HEK293 (cell line): ENCODE measurements at regions not wholly inside any gene's neighbourhood (a gene's known extent, or its start where the extent isn't known, plus 50 kb on each side); places are given as distances from the start of the nearest gene placed in this dataset.

Experiments
- CTCF ChIA-PET: fragments of 350-600 bp; formaldehyde crosslinking; extraction: SDS; loops from one replicate; lab custom pipeline; 2021; ENCODE audit warnings: antibody characterized with exemption; lab: Yijun Ruan, JAX
- POLR2A ChIA-PET: fragments of 300-600 bp; formaldehyde crosslinking; extraction: SDS; loops from one replicate; lab custom pipeline; 2020; ENCODE audit warnings: antibody characterized with exemption, inconsistent platforms; lab: Yijun Ruan, JAX
- H3K27ac ChIP-seq: fragments of 200-500 bp; sonication (Bioruptor generic); 2 replicates; pipeline ENCODE4 v1.5.1; 2014; ENCODE audit warnings: low read depth, low read length, control low read depth, inconsistent platforms; ENCODE audit errors: extremely low read depth
- H3K36me3 ChIP-seq, 2 experiments: fragments of 200-500 bp in 1 of 2; sonication (Bioruptor generic) in 1 of 2; 1 replicate in 1 of 2; 2 replicates in 1 of 2; pipeline ENCODE4 v1.5.1; 2014 to 2017; ENCODE audit warnings: inconsistent platforms in 2 of 2, low read length in 2 of 2; ENCODE audit not compliant: control insufficient read depth in 2 of 2, insufficient read depth in 1 of 2
- H3K4me1 ChIP-seq: fragments of 200-500 bp; sonication (Bioruptor generic); 2 replicates; pipeline ENCODE4 v1.5.1; 2014; ENCODE audit warnings: mild to moderate bottlenecking, low read length, inconsistent platforms; ENCODE audit not compliant: control insufficient read depth, insufficient read depth
- H3K4me3 ChIP-seq: 2 replicates; pipeline ENCODE4 v1.5.1; 2011; ENCODE audit warnings: low read depth, mild to moderate bottlenecking, control low read depth, low read length, moderate library complexity
- H3K9me3 ChIP-seq: fragments of 200-500 bp; sonication (Bioruptor generic); 2 replicates; pipeline ENCODE4 v1.5.1; 2014; ENCODE audit warnings: low read depth, low read length, inconsistent platforms; ENCODE audit not compliant: control insufficient read depth, insufficient read depth
- BCL11B ChIP-seq: fragments of 450-650 bp; formaldehyde crosslinking; IDR thresholded peaks from 2 replicates; pipeline ENCODE4 v1.5.1; 2016; ENCODE audit warnings: low read depth, missing biosample characterization, missing genetic modification characterization
- GLIS1 ChIP-seq: fragments of 450-650 bp; formaldehyde crosslinking; IDR thresholded peaks from 2 replicates; pipeline ENCODE4 v1.5.1; 2016; ENCODE audit warnings: missing biosample characterization, missing genetic modification characterization
- MEIS1 ChIP-seq: sonication (generic); formaldehyde crosslinking; IDR thresholded peaks from 2 replicates; pipeline ENCODE4 v1.8.1; 2022; ENCODE audit warnings: missing genetic modification reagents, mild to moderate bottlenecking, borderline replicate concordance
- OSR2 ChIP-seq: fragments of 450-650 bp; formaldehyde crosslinking; IDR thresholded peaks from 2 replicates; pipeline ENCODE4 v1.5.1; 2016; ENCODE audit warnings: missing biosample characterization, missing genetic modification characterization
- WT1 ChIP-seq: fragments of 450-650 bp; formaldehyde crosslinking; IDR thresholded peaks from 2 replicates; pipeline ENCODE4 v1.5.1; 2016; ENCODE audit warnings: missing biosample characterization, missing genetic modification characterization
- ZFP41 ChIP-seq: fragments of 450-650 bp; formaldehyde crosslinking; IDR thresholded peaks from 2 replicates; pipeline ENCODE4 v1.5.1; 2016; ENCODE audit warnings: missing biosample characterization, missing genetic modification characterization, borderline replicate concordance
- ZNF112 ChIP-seq: fragments of 450-650 bp; formaldehyde crosslinking; IDR thresholded peaks from 2 replicates; pipeline ENCODE4 v1.5.0; 2017; ENCODE audit warnings: missing biosample characterization, missing genetic modification characterization
- ZNF16 ChIP-seq: fragments of 450-650 bp; formaldehyde crosslinking; IDR thresholded peaks from 2 replicates; pipeline ENCODE4 v1.5.1; 2016; ENCODE audit warnings: low read depth, missing biosample characterization, missing genetic modification characterization
- ZNF19 ChIP-seq: fragments of 450-650 bp; formaldehyde crosslinking; IDR thresholded peaks from 2 replicates; pipeline ENCODE4; 2016; ENCODE audit warnings: missing biosample characterization, missing genetic modification characterization, low read depth
- ZNF266 ChIP-seq: fragments of 450-650 bp; formaldehyde crosslinking; IDR thresholded peaks from 2 replicates; pipeline ENCODE4 v1.5.1; 2016; ENCODE audit warnings: missing biosample characterization, missing genetic modification characterization, low read depth
- ZNF571 ChIP-seq: fragments of 450-650 bp; formaldehyde crosslinking; IDR thresholded peaks from 2 replicates; pipeline ENCODE4 v1.5.0; 2017; ENCODE audit warnings: missing biosample characterization, missing genetic modification characterization
- TF ChIP-seq, protein P1 (sequence below): fragments of 450-650 bp; formaldehyde crosslinking; IDR thresholded peaks from 2 replicates; pipeline ENCODE4 v1.5.1; 2016; ENCODE audit warnings: missing biosample characterization, missing genetic modification characterization, borderline replicate concordance
- TF ChIP-seq, protein P2 (sequence below): fragments of 450-650 bp; formaldehyde crosslinking; IDR thresholded peaks from 2 replicates; pipeline ENCODE4 v1.5.1; 2017; ENCODE audit warnings: missing biosample characterization, missing genetic modification characterization
- TF ChIP-seq, protein P3 (sequence below): fragments of 450-650 bp; formaldehyde crosslinking; IDR thresholded peaks from 2 replicates; pipeline ENCODE4 v1.5.1; 2016; ENCODE audit warnings: missing biosample characterization, missing genetic modification characterization, borderline replicate concordance
- TF ChIP-seq, protein P4 (sequence below): fragments of 450-650 bp; formaldehyde crosslinking; IDR thresholded peaks from 2 replicates; pipeline ENCODE4 v1.5.1; 2017; ENCODE audit warnings: missing biosample characterization, missing genetic modification characterization
- TF ChIP-seq, protein P5 (sequence below): fragments of 450-650 bp; formaldehyde crosslinking; IDR thresholded peaks from 2 replicates; pipeline ENCODE4 v1.5.1; 2016; ENCODE audit warnings: missing biosample characterization, missing genetic modification characterization

DNA sequence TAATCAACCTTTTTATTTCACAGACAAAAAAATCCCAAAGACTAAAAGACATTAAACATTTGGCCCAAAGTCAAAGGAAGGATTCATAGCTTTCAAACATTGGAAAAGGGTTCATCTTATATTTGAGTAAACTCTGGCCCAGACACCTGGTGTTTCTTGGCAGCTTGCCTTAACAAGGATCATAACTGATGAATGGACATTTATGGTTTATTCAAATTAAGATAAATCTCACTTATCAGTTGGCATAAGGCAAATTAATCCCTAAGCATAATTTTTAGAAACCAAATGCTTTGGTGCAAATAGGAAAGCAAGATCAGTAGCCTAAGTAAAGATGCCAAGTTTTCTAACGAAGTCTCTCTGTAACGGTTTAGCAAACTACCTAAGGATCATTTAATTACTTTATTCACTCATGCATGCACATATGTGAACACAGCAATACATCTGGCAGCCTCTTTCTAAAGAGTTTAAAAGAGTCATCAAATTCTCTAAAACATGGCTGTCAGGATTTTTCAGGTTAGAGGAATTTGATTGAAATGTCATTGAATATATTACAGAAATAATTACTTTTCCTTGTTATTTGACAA is 323.4 kb upstream of the RBMS1 start (continued):
- TF ChIP-seq, protein P1, sequence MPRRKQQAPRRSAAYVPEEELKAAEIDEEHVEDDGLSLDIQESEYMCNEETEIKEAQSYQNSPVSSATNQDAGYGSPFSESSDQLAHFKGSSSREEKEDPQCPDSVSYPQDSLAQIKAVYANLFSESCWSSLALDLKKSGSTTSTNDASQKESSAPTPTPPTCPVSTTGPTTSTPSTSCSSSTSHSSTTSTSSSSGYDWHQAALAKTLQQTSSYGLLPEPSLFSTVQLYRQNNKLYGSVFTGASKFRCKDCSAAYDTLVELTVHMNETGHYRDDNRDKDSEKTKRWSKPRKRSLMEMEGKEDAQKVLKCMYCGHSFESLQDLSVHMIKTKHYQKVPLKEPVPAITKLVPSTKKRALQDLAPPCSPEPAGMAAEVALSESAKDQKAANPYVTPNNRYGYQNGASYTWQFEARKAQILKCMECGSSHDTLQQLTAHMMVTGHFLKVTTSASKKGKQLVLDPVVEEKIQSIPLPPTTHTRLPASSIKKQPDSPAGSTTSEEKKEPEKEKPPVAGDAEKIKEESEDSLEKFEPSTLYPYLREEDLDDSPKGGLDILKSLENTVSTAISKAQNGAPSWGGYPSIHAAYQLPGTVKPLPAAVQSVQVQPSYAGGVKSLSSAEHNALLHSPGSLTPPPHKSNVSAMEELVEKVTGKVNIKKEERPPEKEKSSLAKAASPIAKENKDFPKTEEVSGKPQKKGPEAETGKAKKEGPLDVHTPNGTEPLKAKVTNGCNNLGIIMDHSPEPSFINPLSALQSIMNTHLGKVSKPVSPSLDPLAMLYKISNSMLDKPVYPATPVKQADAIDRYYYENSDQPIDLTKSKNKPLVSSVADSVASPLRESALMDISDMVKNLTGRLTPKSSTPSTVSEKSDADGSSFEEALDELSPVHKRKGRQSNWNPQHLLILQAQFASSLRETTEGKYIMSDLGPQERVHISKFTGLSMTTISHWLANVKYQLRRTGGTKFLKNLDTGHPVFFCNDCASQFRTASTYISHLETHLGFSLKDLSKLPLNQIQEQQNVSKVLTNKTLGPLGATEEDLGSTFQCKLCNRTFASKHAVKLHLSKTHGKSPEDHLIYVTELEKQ, result no peak
- TF ChIP-seq ZNF571 (tag by site-specific recombination), result no peak
- TF ChIP-seq, protein P2, sequence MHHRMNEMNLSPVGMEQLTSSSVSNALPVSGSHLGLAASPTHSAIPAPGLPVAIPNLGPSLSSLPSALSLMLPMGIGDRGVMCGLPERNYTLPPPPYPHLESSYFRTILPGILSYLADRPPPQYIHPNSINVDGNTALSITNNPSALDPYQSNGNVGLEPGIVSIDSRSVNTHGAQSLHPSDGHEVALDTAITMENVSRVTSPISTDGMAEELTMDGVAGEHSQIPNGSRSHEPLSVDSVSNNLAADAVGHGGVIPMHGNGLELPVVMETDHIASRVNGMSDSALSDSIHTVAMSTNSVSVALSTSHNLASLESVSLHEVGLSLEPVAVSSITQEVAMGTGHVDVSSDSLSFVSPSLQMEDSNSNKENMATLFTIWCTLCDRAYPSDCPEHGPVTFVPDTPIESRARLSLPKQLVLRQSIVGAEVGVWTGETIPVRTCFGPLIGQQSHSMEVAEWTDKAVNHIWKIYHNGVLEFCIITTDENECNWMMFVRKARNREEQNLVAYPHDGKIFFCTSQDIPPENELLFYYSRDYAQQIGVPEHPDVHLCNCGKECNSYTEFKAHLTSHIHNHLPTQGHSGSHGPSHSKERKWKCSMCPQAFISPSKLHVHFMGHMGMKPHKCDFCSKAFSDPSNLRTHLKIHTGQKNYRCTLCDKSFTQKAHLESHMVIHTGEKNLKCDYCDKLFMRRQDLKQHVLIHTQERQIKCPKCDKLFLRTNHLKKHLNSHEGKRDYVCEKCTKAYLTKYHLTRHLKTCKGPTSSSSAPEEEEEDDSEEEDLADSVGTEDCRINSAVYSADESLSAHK (tag by site-specific recombination), result no peak
- TF ChIP-seq ZNF266 (tag by site-specific recombination), result no peak
- TF ChIP-seq OSR2 (tag by site-specific recombination), result peak; percentile 50; the same call in 1 of the 2 replicates

DNA sequence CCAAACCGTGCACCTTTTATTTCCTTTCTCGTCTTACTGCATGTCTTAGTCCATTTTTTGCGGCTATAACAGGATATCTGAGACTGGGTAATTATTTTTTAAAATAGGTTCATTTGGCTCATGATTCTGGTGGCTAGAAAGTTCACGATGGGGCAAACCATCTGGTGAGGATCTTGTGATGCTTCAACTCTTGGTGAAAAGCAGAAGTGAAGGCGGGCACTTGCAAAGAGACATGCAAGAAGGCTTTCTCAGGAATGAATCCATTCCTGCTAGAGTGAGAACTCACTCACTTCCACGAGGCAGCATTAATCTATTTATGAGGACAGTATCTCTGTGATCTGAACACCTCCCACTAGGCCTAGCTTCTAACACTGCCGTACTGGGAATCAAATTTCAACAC is 327.1 kb upstream of the RBMS1 start:
- no peaks in the 10 kb centered on the region for H3K36me3 ChIP-seq
- no peak overlapping the region for H3K27ac ChIP-seq
- CTCF ChIA-PET, result no interaction called here
- TF ChIP-seq, protein P3, sequence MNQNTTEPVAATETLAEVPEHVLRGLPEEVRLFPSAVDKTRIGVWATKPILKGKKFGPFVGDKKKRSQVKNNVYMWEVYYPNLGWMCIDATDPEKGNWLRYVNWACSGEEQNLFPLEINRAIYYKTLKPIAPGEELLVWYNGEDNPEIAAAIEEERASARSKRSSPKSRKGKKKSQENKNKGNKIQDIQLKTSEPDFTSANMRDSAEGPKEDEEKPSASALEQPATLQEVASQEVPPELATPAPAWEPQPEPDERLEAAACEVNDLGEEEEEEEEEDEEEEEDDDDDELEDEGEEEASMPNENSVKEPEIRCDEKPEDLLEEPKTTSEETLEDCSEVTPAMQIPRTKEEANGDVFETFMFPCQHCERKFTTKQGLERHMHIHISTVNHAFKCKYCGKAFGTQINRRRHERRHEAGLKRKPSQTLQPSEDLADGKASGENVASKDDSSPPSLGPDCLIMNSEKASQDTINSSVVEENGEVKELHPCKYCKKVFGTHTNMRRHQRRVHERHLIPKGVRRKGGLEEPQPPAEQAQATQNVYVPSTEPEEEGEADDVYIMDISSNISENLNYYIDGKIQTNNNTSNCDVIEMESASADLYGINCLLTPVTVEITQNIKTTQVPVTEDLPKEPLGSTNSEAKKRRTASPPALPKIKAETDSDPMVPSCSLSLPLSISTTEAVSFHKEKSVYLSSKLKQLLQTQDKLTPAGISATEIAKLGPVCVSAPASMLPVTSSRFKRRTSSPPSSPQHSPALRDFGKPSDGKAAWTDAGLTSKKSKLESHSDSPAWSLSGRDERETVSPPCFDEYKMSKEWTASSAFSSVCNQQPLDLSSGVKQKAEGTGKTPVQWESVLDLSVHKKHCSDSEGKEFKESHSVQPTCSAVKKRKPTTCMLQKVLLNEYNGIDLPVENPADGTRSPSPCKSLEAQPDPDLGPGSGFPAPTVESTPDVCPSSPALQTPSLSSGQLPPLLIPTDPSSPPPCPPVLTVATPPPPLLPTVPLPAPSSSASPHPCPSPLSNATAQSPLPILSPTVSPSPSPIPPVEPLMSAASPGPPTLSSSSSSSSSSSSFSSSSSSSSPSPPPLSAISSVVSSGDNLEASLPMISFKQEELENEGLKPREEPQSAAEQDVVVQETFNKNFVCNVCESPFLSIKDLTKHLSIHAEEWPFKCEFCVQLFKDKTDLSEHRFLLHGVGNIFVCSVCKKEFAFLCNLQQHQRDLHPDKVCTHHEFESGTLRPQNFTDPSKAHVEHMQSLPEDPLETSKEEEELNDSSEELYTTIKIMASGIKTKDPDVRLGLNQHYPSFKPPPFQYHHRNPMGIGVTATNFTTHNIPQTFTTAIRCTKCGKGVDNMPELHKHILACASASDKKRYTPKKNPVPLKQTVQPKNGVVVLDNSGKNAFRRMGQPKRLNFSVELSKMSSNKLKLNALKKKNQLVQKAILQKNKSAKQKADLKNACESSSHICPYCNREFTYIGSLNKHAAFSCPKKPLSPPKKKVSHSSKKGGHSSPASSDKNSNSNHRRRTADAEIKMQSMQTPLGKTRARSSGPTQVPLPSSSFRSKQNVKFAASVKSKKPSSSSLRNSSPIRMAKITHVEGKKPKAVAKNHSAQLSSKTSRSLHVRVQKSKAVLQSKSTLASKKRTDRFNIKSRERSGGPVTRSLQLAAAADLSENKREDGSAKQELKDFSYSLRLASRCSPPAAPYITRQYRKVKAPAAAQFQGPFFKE, result no peak
- TF ChIP-seq, protein P4, sequence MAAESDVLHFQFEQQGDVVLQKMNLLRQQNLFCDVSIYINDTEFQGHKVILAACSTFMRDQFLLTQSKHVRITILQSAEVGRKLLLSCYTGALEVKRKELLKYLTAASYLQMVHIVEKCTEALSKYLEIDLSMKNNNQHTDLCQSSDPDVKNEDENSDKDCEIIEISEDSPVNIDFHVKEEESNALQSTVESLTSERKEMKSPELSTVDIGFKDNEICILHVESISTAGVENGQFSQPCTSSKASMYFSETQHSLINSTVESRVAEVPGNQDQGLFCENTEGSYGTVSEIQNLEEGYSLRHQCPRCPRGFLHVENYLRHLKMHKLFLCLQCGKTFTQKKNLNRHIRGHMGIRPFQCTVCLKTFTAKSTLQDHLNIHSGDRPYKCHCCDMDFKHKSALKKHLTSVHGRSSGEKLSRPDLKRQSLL (tag by site-specific recombination), result no peak
- TF ChIP-seq ZFP41 (tag by site-specific recombination), result no peak
- no peak for TF ChIP-seq GLIS1 (tag by site-specific recombination)
- TF ChIP-seq, protein P5, sequence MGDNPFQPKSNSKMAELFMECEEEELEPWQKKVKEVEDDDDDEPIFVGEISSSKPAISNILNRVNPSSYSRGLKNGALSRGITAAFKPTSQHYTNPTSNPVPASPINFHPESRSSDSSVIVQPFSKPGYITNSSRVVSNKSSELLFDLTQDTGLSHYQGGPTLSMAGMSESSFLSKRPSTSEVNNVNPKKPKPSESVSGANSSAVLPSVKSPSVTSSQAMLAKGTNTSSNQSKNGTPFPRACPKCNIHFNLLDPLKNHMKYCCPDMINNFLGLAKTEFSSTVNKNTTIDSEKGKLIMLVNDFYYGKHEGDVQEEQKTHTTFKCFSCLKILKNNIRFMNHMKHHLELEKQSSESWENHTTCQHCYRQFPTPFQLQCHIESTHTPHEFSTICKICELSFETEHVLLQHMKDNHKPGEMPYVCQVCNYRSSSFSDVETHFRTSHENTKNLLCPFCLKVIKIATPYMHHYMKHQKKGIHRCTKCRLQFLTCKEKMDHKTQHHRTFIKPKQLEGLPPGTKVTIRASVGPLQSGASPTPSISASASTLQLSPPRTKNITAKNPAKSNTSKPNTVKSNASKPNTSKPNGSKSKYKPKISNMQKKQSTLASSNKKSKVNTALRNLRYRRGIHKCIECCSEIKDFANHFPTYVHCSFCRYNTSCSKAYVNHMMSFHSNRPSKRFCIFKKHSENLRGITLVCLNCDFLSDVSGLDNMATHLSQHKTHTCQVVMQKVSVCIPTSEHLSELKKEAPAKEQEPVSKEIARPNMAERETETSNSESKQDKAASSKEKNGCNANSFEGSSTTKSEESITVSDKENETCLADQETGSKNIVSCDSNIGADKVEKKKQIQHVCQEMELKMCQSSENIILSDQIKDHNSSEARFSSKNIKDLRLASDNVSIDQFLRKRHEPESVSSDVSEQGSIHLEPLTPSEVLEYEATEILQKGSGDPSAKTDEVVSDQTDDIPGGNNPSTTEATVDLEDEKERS, result no peak
- TF ChIP-seq BCL11B, result no peak
- TF ChIP-seq WT1 (tag by site-specific recombination), result no peak
- TF ChIP-seq MEIS1 (CRISPR knock-in tag), result no peak
- TF ChIP-seq ZNF112 (tag by site-specific recombination), result no peak
- TF ChIP-seq ZNF16 (tag by site-specific recombination), result no peak
- no peak for TF ChIP-seq ZNF19
- no peak overlapping the region for H3K4me3 ChIP-seq
- H3K4me1 ChIP-seq, result peaks cover 3% of the 10 kb centered on the region; the same call in 1 of the 2 replicates
- no peaks in the 10 kb centered on the region for H3K9me3 ChIP-seq
- POLR2A ChIA-PET, result no interaction called here
